ENCODE measurements at regions not wholly inside any gene's neighbourhood (a gene's known extent, or its start where the extent isn't known, plus 50 kb on each side); places are given as distances from the start of the nearest gene placed in this dataset.

DNA sequence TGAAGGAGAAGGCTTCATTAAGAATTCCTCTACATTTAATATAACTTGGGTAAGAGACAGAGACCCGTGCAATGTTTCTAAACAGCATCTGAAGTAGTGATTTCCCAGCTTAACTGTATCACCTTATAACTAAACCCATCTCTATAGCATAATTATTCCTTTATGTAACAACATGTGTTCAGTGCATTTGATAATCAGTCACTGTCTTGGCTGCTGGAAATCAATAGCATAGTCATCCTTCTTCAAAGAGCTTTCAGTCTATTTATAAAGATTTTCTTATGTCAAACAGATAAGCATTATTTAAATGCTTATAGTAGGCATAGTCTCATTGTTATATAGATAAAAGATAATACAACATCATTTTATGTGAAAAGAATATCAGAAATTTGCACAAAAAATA is 80.1 kb upstream of the TYRP1 start:
- DNase-seq (ENCODE audit: low read depth, low spot score) (no peak), ATAC-seq (no peak)
- Histone ChIP-seq H3K4me1 (ENCODE audit: control insufficient read depth, insufficient read depth, low read length) (no peaks in the 10 kb centered on the region), H3K4me3 (ENCODE audit: low read depth in 2 of 2, low read length in 2 of 2) (no peak overlapping the region), H3K9me3 (ENCODE audit: control insufficient read depth, insufficient read depth, low read depth, low read length) (no peaks in the 10 kb centered on the region), H3K36me3 (ENCODE audit: control insufficient read depth, insufficient read depth, low read length) (no peaks in the 10 kb centered on the region), H3K27me3 (ENCODE audit: control insufficient read depth, insufficient read depth, low read length) (no peaks in the 10 kb centered on the region), H3K27ac (ENCODE audit: low read length) (no peak overlapping the region)
- BruUV-seq (replicated peaks): no TSS peak
- intact Hi-C loops (cut with micrococcal nuclease; ENCODE audit: unreplicated experiment): no loop called here
- in situ Hi-C loops (cut with HindIII; ENCODE audit: low pct_unique_long_range_greater_than_20kb, low sequenced_read_pairs): no loop called here
- ChIA-PET POLR2A (no interaction called here), CTCF (no interaction called here)
- no peak for TF ChIP-seq POLR2AphosphoS5 (IDR thresholded peaks at IDR 0.05; ENCODE audit: low read depth, low read length)
- TF ChIP-seq SIN3A (IDR thresholded peaks at IDR 0.05; ENCODE audit: borderline replicate concordance, insufficient read depth, low read depth, low read length): no peak
- TF ChIP-seq TCF7L2 (IDR thresholded peaks at IDR 0.05; ENCODE audit: low read depth, low read length): no peak
- TF ChIP-seq, protein P1, sequence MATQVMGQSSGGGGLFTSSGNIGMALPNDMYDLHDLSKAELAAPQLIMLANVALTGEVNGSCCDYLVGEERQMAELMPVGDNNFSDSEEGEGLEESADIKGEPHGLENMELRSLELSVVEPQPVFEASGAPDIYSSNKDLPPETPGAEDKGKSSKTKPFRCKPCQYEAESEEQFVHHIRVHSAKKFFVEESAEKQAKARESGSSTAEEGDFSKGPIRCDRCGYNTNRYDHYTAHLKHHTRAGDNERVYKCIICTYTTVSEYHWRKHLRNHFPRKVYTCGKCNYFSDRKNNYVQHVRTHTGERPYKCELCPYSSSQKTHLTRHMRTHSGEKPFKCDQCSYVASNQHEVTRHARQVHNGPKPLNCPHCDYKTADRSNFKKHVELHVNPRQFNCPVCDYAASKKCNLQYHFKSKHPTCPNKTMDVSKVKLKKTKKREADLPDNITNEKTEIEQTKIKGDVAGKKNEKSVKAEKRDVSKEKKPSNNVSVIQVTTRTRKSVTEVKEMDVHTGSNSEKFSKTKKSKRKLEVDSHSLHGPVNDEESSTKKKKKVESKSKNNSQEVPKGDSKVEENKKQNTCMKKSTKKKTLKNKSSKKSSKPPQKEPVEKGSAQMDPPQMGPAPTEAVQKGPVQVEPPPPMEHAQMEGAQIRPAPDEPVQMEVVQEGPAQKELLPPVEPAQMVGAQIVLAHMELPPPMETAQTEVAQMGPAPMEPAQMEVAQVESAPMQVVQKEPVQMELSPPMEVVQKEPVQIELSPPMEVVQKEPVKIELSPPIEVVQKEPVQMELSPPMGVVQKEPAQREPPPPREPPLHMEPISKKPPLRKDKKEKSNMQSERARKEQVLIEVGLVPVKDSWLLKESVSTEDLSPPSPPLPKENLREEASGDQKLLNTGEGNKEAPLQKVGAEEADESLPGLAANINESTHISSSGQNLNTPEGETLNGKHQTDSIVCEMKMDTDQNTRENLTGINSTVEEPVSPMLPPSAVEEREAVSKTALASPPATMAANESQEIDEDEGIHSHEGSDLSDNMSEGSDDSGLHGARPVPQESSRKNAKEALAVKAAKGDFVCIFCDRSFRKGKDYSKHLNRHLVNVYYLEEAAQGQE (IDR thresholded peaks at IDR 0.05; ENCODE audit: insufficient read depth in 1 of 2, low read depth in 2 of 2, low read length in 1 of 2): no peak
- no peak for TF ChIP-seq CTCF (IDR thresholded peaks at IDR 0.05)

DNA sequence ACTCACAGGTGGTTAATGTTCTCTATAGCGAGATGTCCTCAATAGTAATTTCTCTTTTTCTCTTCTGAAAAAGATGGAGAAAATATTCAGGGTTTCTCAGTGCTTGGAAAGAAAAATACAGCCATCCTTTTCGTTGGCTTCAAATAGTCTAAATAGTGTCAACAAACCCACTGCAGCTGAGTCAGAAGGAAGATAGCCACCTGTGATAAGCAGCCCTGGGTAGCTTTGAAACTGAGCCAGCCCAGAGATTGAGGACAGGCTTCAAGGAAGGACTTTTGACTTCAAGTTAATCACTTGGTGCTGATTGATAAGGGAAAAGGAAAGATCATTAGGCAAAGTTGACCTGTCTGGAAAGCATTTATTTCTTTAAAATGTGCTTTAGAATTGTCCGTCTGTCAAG is 78.7 kb upstream of the TYRP1 start:
- DNase-seq (ENCODE audit: low read depth, low spot score) (no peak), ATAC-seq (no peak)
- no TSS peak for BruUV-seq (replicated peaks)
- ChIA-PET CTCF (no interaction called here), POLR2A (no interaction called here)
- TF ChIP-seq TCF7L2 (IDR thresholded peaks at IDR 0.05; ENCODE audit: low read depth, low read length): no peak
- TF ChIP-seq POLR2AphosphoS5 (IDR thresholded peaks at IDR 0.05; ENCODE audit: low read depth, low read length): no peak
- TF ChIP-seq SIN3A (IDR thresholded peaks at IDR 0.05; ENCODE audit: borderline replicate concordance, insufficient read depth, low read depth, low read length): no peak
- TF ChIP-seq, protein P1 (IDR thresholded peaks at IDR 0.05; ENCODE audit: insufficient read depth in 1 of 2, low read depth in 2 of 2, low read length in 1 of 2): no peak
- TF ChIP-seq CTCF (IDR thresholded peaks at IDR 0.05): no peak
- Histone ChIP-seq H3K36me3 (ENCODE audit: control insufficient read depth, insufficient read depth, low read length) (no peaks in the 10 kb centered on the region), H3K4me3 (ENCODE audit: low read depth in 2 of 2, low read length in 2 of 2) (no peak overlapping the region), H3K27ac (ENCODE audit: low read length) (no peak overlapping the region), H3K9me3 (ENCODE audit: control insufficient read depth, insufficient read depth, low read depth, low read length) (no peaks in the 10 kb centered on the region), H3K4me1 (ENCODE audit: control insufficient read depth, insufficient read depth, low read length) (no peaks in the 10 kb centered on the region), H3K27me3 (ENCODE audit: control insufficient read depth, insufficient read depth, low read length) (no peaks in the 10 kb centered on the region)
- in situ Hi-C loops (cut with HindIII; ENCODE audit: low pct_unique_long_range_greater_than_20kb, low sequenced_read_pairs) (no loop called here), intact Hi-C loops (cut with micrococcal nuclease; ENCODE audit: unreplicated experiment) (no loop called here)

Measured in Panc1 (cell line).